ENCODE measurements at regions not wholly inside any gene's neighbourhood (a gene's known extent, or its start where the extent isn't known, plus 50 kb on each side); places are given as distances from the start of the nearest gene placed in this dataset.
A peak's percentile ranks its signal among the peaks of the same experiment; 100 is the strongest.

DNA sequence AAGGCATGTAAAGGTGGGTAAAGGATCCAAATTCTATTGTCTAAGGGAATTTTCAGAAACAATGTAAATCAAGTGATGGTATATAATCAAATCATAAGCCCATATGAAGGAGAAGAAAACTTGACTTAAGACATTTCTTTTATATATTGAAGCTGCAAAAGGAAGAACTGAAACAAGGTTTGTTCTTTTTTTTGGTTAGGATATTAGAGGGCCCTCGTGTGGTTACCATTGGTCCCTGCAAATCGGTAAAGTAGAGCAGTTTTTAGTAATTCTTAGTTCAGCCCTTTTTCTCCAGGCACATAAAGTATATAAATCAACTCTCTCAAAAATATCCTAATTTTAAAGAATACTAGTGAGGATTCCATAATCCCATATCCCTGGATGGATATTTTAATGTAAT lies 105.6 kb upstream of the STK17B start:
- 0 out of 4 replicates have a peak, but pooled peaks cover 2% of the 10 kb centered on the region in 2 experiments for H3K4me1 Mint-ChIP-seq
- Histone ChIP-seq H4K91ac (ENCODE audit: insufficient read length, low read depth, low read length) (no peak overlapping the region), H2BK15ac (ENCODE audit: low read depth, low read length) (no peak overlapping the region)

More for the DNA sequence above, 105.6 kb upstream of the STK17B start:
- Histone ChIP-seq H3K9ac (ENCODE audit: extremely low read depth, insufficient read length, low read length) (no peak overlapping the region), H3K4ac (ENCODE audit: low read depth, low read length) (no peak overlapping the region), H3K27me3 (ENCODE audit: insufficient read depth, low read length) (no peaks in the 10 kb centered on the region), H3K9me3 (ENCODE audit: control insufficient read depth, low read depth, low read length) (no peaks in the 10 kb centered on the region), H4K8ac (replicated peaks; ENCODE audit: insufficient read length, low read depth, low read length) (no peak overlapping the region), H2BK20ac (ENCODE audit: low read depth, low read length, poor library complexity, severe bottlenecking) (no peak overlapping the region), H3K23ac (ENCODE audit: insufficient read length, low read depth, low read length) (no peak overlapping the region), H3K4me1 (ENCODE audit: insufficient read depth, low read length) (no peaks in the 10 kb centered on the region), H3K23me2 (ENCODE audit: insufficient read length, low read depth, low read length, poor library complexity, severe bottlenecking) (no peaks in the 10 kb centered on the region), H3K56ac (ENCODE audit: insufficient read length, low read depth, low read length) (no peak overlapping the region), H2AFZ (ENCODE audit: low read length) (no peak overlapping the region), H3K14ac (ENCODE audit: insufficient read depth, low read length) (no peak overlapping the region), H3K18ac (ENCODE audit: insufficient read length, low read depth, low read length) (no peak overlapping the region), H3K4me2 (ENCODE audit: insufficient read depth, insufficient read length, low read length) (no peak overlapping the region), H2BK120ac (ENCODE audit: low read depth, low read length, poor library complexity, severe bottlenecking) (no peak overlapping the region), H3K79me1 (ENCODE audit: insufficient read depth, low read depth, low read length, poor library complexity, severe bottlenecking) (no peaks in the 10 kb centered on the region), H3T11ph (ENCODE audit: low read length) (no peak overlapping the region), H4K20me1 (ENCODE audit: control insufficient read depth, insufficient read depth, insufficient read length) (no peaks in the 10 kb centered on the region), H2BK5ac (ENCODE audit: insufficient read length, low read length) (no peak overlapping the region), H2AK5ac (ENCODE audit: insufficient read length, low read length) (no peak overlapping the region), H3K79me2 (ENCODE audit: insufficient read depth, low read length) (no peaks in the 10 kb centered on the region), H2BK12ac (ENCODE audit: insufficient read length, low read depth, low read length) (no peak overlapping the region), H3K27ac (ENCODE audit: insufficient read length, low read depth, low read length) (no peak overlapping the region), H4K5ac (ENCODE audit: insufficient read length, low read depth, low read length) (no peak overlapping the region)
- H3K4me3 Mint-ChIP-seq = no peak overlapping the region
- DNase-seq = no peak
- H3K27ac Mint-ChIP-seq = no peak overlapping the region
- no peaks in the 10 kb centered on the region for H3K27me3 Mint-ChIP-seq (ENCODE audit: low read depth)
- H3K36me3 Mint-ChIP-seq (ENCODE audit: insufficient read depth in 1 of 3, low read depth in 3 of 3) = peaks cover 0 to 1% (median 0%) of the 10 kb centered on the region in 3 experiments; a peak in 1 of 7 replicates
- H3K9me3 Mint-ChIP-seq = no peaks in the 10 kb centered on the region; a peak in 1 of 5 replicates
- TF ChIP-seq, protein P1, sequence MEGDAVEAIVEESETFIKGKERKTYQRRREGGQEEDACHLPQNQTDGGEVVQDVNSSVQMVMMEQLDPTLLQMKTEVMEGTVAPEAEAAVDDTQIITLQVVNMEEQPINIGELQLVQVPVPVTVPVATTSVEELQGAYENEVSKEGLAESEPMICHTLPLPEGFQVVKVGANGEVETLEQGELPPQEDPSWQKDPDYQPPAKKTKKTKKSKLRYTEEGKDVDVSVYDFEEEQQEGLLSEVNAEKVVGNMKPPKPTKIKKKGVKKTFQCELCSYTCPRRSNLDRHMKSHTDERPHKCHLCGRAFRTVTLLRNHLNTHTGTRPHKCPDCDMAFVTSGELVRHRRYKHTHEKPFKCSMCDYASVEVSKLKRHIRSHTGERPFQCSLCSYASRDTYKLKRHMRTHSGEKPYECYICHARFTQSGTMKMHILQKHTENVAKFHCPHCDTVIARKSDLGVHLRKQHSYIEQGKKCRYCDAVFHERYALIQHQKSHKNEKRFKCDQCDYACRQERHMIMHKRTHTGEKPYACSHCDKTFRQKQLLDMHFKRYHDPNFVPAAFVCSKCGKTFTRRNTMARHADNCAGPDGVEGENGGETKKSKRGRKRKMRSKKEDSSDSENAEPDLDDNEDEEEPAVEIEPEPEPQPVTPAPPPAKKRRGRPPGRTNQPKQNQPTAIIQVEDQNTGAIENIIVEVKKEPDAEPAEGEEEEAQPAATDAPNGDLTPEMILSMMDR (conservative IDR thresholded peaks at IDR 0.05) = peak; percentile 77
- WGBS (ENCODE audit: extremely low coverage, insufficient read length, low lambda C conversion rate) = no CpG with 5 or more reads among the region's 2 CpGs

All from H9 (cell line).